WTC11 (cell line): ENCODE measurements at regions not wholly inside any gene's neighbourhood (a gene's known extent, or its start where the extent isn't known, plus 50 kb on each side); places are given as distances from the start of the nearest gene placed in this dataset.

Experiments
- ATAC-seq: fragments of 200-7000 bp; cut with Tn5 transposase; 2 replicates; pipeline ENCODE4 v1.10.0; 2021; ENCODE audit warnings: mild to moderate bottlenecking, moderate library complexity
- CTCF ChIA-PET: fragments of 300-600 bp; sonication (Branson Sonifier 250); formaldehyde crosslinking; loops from one replicate; lab custom pipeline; 2021; ENCODE audit warnings: antibody characterized with exemption; lab: Charles Lee
- POLR2A ChIA-PET: fragments of 350-600 bp; sonication (Branson Sonifier 250); formaldehyde crosslinking; loops from one replicate; lab custom pipeline; 2021; ENCODE audit warnings: antibody characterized with exemption; lab: Charles Lee
- DNase-seq: peaks from one replicate; pipeline ENCODE4 v3.0.0; 2021; ENCODE audit warnings: low spot score
- H3K27ac Mint-ChIP-seq: 2 replicates; pipeline ENCODE4 v1.8.0; 2021; ENCODE audit warnings: mixed read lengths
- H3K27me3 Mint-ChIP-seq: 2 replicates; pipeline ENCODE4 v1.8.0; 2021; ENCODE audit warnings: low read depth, mild to moderate bottlenecking, moderate library complexity, mixed read lengths
- H3K36me3 Mint-ChIP-seq: 2 replicates; pipeline ENCODE4 v1.8.0; 2021; ENCODE audit warnings: mixed read lengths
- H3K4me1 Mint-ChIP-seq: 2 replicates; pipeline ENCODE4 v1.8.0; 2022; ENCODE audit warnings: mixed read lengths
- H3K4me3 Mint-ChIP-seq: 2 replicates; pipeline ENCODE4 v1.8.0; 2021; ENCODE audit warnings: mild to moderate bottlenecking, moderate library complexity, mixed read lengths
- H3K9me3 Mint-ChIP-seq: 2 replicates; pipeline ENCODE4 v1.8.0; 2021; ENCODE audit warnings: mixed read lengths
- E2F4 ChIP-seq: sonication (generic); formaldehyde crosslinking; IDR thresholded peaks from 2 replicates; pipeline ENCODE4 v1.8.1; 2022; ENCODE audit warnings: low read depth, mild to moderate bottlenecking, moderate library complexity, missing genetic modification reagents, borderline replicate concordance
- EMX1 ChIP-seq: fragments of 250-450 bp; sonication (Bioruptor Pico); IDR thresholded peaks from 2 replicates; pipeline ENCODE4 v1.8.0; 2021; ENCODE audit warnings: mild to moderate bottlenecking
- GABPB1 ChIP-seq: sonication (generic); formaldehyde crosslinking; IDR thresholded peaks from 2 replicates; pipeline ENCODE4 v1.8.1; 2023; ENCODE audit warnings: mild to moderate bottlenecking, missing genetic modification reagents
- JAZF1 ChIP-seq: fragments of 250-450 bp; sonication (Bioruptor Pico); IDR thresholded peaks from 2 replicates; pipeline ENCODE4 v1.9.0; 2021; ENCODE audit warnings: moderate library complexity, mild to moderate bottlenecking, inconsistent platforms
- NFE2L1 ChIP-seq: sonication (generic); formaldehyde crosslinking; IDR thresholded peaks from 2 replicates; pipeline ENCODE4 v1.8.1; 2023; ENCODE audit warnings: missing genetic modification reagents
- NFYB ChIP-seq: sonication (generic); formaldehyde crosslinking; conservative IDR thresholded peaks from 2 replicates; pipeline ENCODE4 v1.8.0; 2022; ENCODE audit warnings: low read depth, missing genetic modification reagents
- NR3C1 ChIP-seq: sonication (generic); formaldehyde crosslinking; conservative IDR thresholded peaks from 2 replicates; pipeline ENCODE4 v1.8.1; 2023; ENCODE audit warnings: low read depth, mild to moderate bottlenecking, missing genetic modification reagents
- TEAD1 ChIP-seq: sonication (generic); formaldehyde crosslinking; IDR thresholded peaks from 2 replicates; pipeline ENCODE4 v1.8.0; 2022; ENCODE audit warnings: mild to moderate bottlenecking, missing genetic modification reagents
- TP53 ChIP-seq: sonication (generic); formaldehyde crosslinking; IDR thresholded peaks from 2 replicates; pipeline ENCODE4 v1.8.1; 2023; ENCODE audit warnings: mild to moderate bottlenecking, missing genetic modification reagents
- ZNF219 ChIP-seq: sonication (generic); formaldehyde crosslinking; IDR thresholded peaks from 2 replicates; pipeline ENCODE4 v1.8.0; 2023; ENCODE audit warnings: missing genetic modification reagents, mild to moderate bottlenecking, borderline replicate concordance
- ZNF232 ChIP-seq: sonication (generic); formaldehyde crosslinking; IDR thresholded peaks from 2 replicates; pipeline ENCODE4 v1.8.0; 2022; ENCODE audit warnings: mild to moderate bottlenecking, missing genetic modification reagents
- ZNF396 ChIP-seq: fragments of 250-450 bp; sonication (Bioruptor Pico); IDR thresholded peaks from 2 replicates; pipeline ENCODE4 v1.8.0; 2021; ENCODE audit warnings: mild to moderate bottlenecking, moderate library complexity, borderline replicate concordance
- ZNF423 ChIP-seq: fragments of 250-450 bp; sonication (Bioruptor Pico); IDR thresholded peaks from 2 replicates; pipeline ENCODE4 v2.1.2; 2022; ENCODE audit warnings: mild to moderate bottlenecking, moderate library complexity
- ZSCAN18 ChIP-seq: fragments of 250-450 bp; sonication (Bioruptor Pico); IDR thresholded peaks from 2 replicates; pipeline ENCODE4 v2.1.2; 2022; ENCODE audit warnings: mild to moderate bottlenecking, moderate library complexity
- TF ChIP-seq, protein P1 (sequence below): sonication (generic); formaldehyde crosslinking; IDR thresholded peaks from 2 replicates; pipeline ENCODE4 v1.8.1; 2022; ENCODE audit warnings: missing genetic modification reagents, borderline replicate concordance
- TF ChIP-seq, protein P2 (sequence below): sonication (generic); formaldehyde crosslinking; IDR thresholded peaks from 2 replicates; pipeline ENCODE4 v1.8.0; 2022; ENCODE audit warnings: mild to moderate bottlenecking, missing genetic modification reagents
- TF ChIP-seq, protein P3 (sequence below): fragments of 250-450 bp; sonication (Bioruptor Pico); IDR thresholded peaks from 2 replicates; pipeline ENCODE4 v1.9.0; 2021; ENCODE audit warnings: mild to moderate bottlenecking, borderline replicate concordance
- TF ChIP-seq, protein P4 (sequence below): sonication (generic); formaldehyde crosslinking; IDR thresholded peaks from 2 replicates; pipeline ENCODE4 v1.8.0; 2023; ENCODE audit warnings: mild to moderate bottlenecking, missing genetic modification reagents

DNA sequence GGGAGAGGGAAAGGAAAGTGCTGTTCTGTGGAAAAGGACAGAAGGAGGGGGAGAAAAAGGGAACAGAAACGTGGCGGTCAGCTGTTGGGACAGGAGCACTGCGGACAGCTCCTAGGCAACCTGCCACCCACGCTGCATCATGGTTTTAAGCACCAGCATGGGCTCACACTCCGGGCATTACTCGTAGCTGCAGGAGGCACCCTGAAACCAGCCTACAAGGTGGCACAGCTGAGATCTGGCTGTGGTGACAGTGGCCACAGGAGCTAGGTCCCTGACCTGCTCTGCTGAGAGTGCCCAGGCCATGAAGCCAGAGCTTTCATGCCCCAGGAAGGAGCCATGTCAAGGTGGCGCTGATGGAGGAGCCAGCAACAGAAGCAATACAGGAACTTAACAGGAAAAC, 161.4 kb upstream of the ST8SIA2 start:
- no peak overlapping the region for H3K4me3 Mint-ChIP-seq
- ATAC-seq, result no peak
- no peaks in the 10 kb centered on the region for H3K36me3 Mint-ChIP-seq
- CTCF ChIA-PET, result no interaction called here
- no peak for TF ChIP-seq ZNF396
- TF ChIP-seq, protein P1, sequence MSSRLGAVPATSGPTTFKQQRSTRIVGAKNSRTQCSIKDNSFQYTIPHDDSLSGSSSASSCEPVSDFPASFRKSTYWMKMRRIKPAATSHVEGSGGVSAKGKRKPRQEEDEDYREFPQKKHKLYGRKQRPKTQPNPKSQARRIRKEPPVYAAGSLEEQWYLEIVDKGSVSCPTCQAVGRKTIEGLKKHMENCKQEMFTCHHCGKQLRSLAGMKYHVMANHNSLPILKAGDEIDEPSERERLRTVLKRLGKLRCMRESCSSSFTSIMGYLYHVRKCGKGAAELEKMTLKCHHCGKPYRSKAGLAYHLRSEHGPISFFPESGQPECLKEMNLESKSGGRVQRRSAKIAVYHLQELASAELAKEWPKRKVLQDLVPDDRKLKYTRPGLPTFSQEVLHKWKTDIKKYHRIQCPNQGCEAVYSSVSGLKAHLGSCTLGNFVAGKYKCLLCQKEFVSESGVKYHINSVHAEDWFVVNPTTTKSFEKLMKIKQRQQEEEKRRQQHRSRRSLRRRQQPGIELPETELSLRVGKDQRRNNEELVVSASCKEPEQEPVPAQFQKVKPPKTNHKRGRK (CRISPR knock-in tag), result no peak
- TF ChIP-seq NFYB, result no peak
- TF ChIP-seq ZNF232 (CRISPR knock-in tag), result no peak
- TF ChIP-seq NR3C1 (CRISPR knock-in tag), result no peak
- TF ChIP-seq, protein P2, sequence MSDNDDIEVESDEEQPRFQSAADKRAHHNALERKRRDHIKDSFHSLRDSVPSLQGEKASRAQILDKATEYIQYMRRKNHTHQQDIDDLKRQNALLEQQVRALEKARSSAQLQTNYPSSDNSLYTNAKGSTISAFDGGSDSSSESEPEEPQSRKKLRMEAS, result no peak
- peaks cover 6% of the 10 kb centered on the region; the same call in 1 of the 2 replicates for H3K9me3 Mint-ChIP-seq
- no peaks in the 10 kb centered on the region for H3K4me1 Mint-ChIP-seq
- DNase-seq, result no peak
- H3K27ac Mint-ChIP-seq, result no peak overlapping the region
- POLR2A ChIA-PET, result no interaction called here
- H3K27me3 Mint-ChIP-seq, result no peaks in the 10 kb centered on the region

- H3K9me3 Mint-ChIP-seq, result peaks cover 11% of the 10 kb centered on the region
- no peaks in the 10 kb centered on the region for H3K4me1 Mint-ChIP-seq
- no peaks in the 10 kb centered on the region for H3K36me3 Mint-ChIP-seq
- H3K27ac Mint-ChIP-seq, result no peak overlapping the region
- DNase-seq (no peak), ATAC-seq (no peak)
- CTCF ChIA-PET, result interaction anchor here (1.0 to 1.2 kb wide), 2 partner anchors 141 to 986 kb away, joined by 3 read pairs; no protein-coding TSS in a partner anchor
- H3K27me3 Mint-ChIP-seq, result no peaks in the 10 kb centered on the region
- H3K4me3 Mint-ChIP-seq, result no peak overlapping the region
- POLR2A ChIA-PET, result no interaction called here
- TF ChIP-seq TP53 (CRISPR knock-in tag), result no peak
- no peak for TF ChIP-seq ZSCAN18 (CRISPR knock-in tag)
- TF ChIP-seq ZNF219 (CRISPR knock-in tag), result no peak
- TF ChIP-seq E2F4 (CRISPR knock-in tag), result no peak
- TF ChIP-seq, protein P3, sequence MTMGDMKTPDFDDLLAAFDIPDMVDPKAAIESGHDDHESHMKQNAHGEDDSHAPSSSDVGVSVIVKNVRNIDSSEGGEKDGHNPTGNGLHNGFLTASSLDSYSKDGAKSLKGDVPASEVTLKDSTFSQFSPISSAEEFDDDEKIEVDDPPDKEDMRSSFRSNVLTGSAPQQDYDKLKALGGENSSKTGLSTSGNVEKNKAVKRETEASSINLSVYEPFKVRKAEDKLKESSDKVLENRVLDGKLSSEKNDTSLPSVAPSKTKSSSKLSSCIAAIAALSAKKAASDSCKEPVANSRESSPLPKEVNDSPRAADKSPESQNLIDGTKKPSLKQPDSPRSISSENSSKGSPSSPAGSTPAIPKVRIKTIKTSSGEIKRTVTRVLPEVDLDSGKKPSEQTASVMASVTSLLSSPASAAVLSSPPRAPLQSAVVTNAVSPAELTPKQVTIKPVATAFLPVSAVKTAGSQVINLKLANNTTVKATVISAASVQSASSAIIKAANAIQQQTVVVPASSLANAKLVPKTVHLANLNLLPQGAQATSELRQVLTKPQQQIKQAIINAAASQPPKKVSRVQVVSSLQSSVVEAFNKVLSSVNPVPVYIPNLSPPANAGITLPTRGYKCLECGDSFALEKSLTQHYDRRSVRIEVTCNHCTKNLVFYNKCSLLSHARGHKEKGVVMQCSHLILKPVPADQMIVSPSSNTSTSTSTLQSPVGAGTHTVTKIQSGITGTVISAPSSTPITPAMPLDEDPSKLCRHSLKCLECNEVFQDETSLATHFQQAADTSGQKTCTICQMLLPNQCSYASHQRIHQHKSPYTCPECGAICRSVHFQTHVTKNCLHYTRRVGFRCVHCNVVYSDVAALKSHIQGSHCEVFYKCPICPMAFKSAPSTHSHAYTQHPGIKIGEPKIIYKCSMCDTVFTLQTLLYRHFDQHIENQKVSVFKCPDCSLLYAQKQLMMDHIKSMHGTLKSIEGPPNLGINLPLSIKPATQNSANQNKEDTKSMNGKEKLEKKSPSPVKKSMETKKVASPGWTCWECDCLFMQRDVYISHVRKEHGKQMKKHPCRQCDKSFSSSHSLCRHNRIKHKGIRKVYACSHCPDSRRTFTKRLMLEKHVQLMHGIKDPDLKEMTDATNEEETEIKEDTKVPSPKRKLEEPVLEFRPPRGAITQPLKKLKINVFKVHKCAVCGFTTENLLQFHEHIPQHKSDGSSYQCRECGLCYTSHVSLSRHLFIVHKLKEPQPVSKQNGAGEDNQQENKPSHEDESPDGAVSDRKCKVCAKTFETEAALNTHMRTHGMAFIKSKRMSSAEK, result no peak
- TF ChIP-seq EMX1 (CRISPR knock-in tag), result no peak
- TF ChIP-seq ZNF423 (CRISPR knock-in tag), result no peak
Measured at GRCh38 chr15:92232876-92233275, 160.8 kb upstream of the ST8SIA2 start.

GRCh38 chr15:92243227-92243626, 150.5 kb upstream of the ST8SIA2 start:
- TF ChIP-seq GABPB1 (CRISPR knock-in tag) (no peak), NFE2L1 (no peak), TEAD1 (CRISPR knock-in tag) (no peak), JAZF1 (CRISPR knock-in tag) (no peak)
- TF ChIP-seq, protein P4, sequence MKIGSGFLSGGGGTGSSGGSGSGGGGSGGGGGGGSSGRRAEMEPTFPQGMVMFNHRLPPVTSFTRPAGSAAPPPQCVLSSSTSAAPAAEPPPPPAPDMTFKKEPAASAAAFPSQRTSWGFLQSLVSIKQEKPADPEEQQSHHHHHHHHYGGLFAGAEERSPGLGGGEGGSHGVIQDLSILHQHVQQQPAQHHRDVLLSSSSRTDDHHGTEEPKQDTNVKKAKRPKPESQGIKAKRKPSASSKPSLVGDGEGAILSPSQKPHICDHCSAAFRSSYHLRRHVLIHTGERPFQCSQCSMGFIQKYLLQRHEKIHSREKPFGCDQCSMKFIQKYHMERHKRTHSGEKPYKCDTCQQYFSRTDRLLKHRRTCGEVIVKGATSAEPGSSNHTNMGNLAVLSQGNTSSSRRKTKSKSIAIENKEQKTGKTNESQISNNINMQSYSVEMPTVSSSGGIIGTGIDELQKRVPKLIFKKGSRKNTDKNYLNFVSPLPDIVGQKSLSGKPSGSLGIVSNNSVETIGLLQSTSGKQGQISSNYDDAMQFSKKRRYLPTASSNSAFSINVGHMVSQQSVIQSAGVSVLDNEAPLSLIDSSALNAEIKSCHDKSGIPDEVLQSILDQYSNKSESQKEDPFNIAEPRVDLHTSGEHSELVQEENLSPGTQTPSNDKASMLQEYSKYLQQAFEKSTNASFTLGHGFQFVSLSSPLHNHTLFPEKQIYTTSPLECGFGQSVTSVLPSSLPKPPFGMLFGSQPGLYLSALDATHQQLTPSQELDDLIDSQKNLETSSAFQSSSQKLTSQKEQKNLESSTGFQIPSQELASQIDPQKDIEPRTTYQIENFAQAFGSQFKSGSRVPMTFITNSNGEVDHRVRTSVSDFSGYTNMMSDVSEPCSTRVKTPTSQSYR, result no peak
- ATAC-seq (no peak), DNase-seq (no peak)
- Mint-ChIP-seq H3K27ac (no peak overlapping the region), H3K9me3 (peaks cover 22% of the 10 kb centered on the region), H3K4me1 (no peaks in the 10 kb centered on the region), H3K27me3 (no peaks in the 10 kb centered on the region; the same call in none of the 2 replicates), H3K4me3 (no peak overlapping the region), H3K36me3 (peaks cover 13% of the 10 kb centered on the region)
- ChIA-PET POLR2A (no interaction called here), CTCF (no interaction called here)
